ENCODE measurements at regions not wholly inside any gene's neighbourhood (a gene's known extent, or its start where the extent isn't known, plus 50 kb on each side); places are given as distances from the start of the nearest gene placed in this dataset.

GRCh38 chr16:86377251-86378022, 132.9 kb upstream of the FOXF1 start:
- DNase-seq = no peak

- DNase-seq = no peak
Observed at GRCh38 chr16:86378128-86378527, 132.2 kb upstream of the FOXF1 start.

- no peak for DNase-seq
Observed at GRCh38 chr16:86378831-86379504, 131.4 kb upstream of the FOXF1 start.

GRCh38 chr16:86379505-86379846, 130.9 kb upstream of the FOXF1 start:
- no peak for DNase-seq

GRCh38 chr16:86380030-86380429, 130.3 kb upstream of the FOXF1 start:
- DNase-seq = no peak

GRCh38 chr16:86381491-86381890, 128.8 kb upstream of the FOXF1 start:
- DNase-seq = no peak

- DNase-seq = no peak
Observed at GRCh38 chr16:86382067-86382773, 128.1 kb upstream of the FOXF1 start.

- no peak for DNase-seq
Observed at GRCh38 chr16:86382774-86383407, 127.4 kb upstream of the FOXF1 start.

GRCh38 chr16:86383488-86384262, 126.7 kb upstream of the FOXF1 start:
- no peak for DNase-seq

- DNase-seq = no peak
Observed at GRCh38 chr16:86384263-86384649, 126.1 kb upstream of the FOXF1 start.

GRCh38 chr16:86384980-86385379, 125.3 kb upstream of the FOXF1 start:
- no peak for DNase-seq

GRCh38 chr16:86387468-86388440, 122.6 kb upstream of the FOXF1 start:
- peak; percentile 15 for DNase-seq

GRCh38 chr16:86388976-86389375, 121.4 kb upstream of the FOXF1 start:
- no peak for DNase-seq

- DNase-seq = no peak
Observed at GRCh38 chr16:86389566-86390328, 120.6 kb upstream of the FOXF1 start.

- no peak for DNase-seq
Observed at GRCh38 chr16:86390335-86390734, 120.0 kb upstream of the FOXF1 start.

GRCh38 chr16:86391486-86391885, 118.8 kb upstream of the FOXF1 start:
- DNase-seq = no peak

- no peak for DNase-seq
Observed at GRCh38 chr16:86391984-86392383, 118.3 kb upstream of the FOXF1 start.

GRCh38 chr16:86392436-86393152, 117.7 kb upstream of the FOXF1 start:
- no peak for DNase-seq

- DNase-seq = no peak
Observed at GRCh38 chr16:86393907-86394626, 116.3 kb upstream of the FOXF1 start.

Measured in stimulated activated CD4-positive, alpha-beta T cell treated with anti-CD3 and anti-CD28 coated beads, Interleukin-1b, Interleukin-23, amount 100 ng/mL, for 48 hours (primary cell).